Karpas-422 (cell line): ENCODE measurements at regions not wholly inside any gene's neighbourhood (a gene's known extent, or its start where the extent isn't known, plus 50 kb on each side); places are given as distances from the start of the nearest gene placed in this dataset.

Experiments used
- DNase-seq: peaks from one replicate; pipeline ENCODE4 v3.0.0-alpha.2; 2015
- H2AFZ ChIP-seq: fragments of 200-600 bp; sonication (generic); 2 replicates; pipeline ENCODE4 v1.6.1; 2014; ENCODE audit warnings: antibody characterized with exemption, low read length, mixed read lengths
- H3K27ac ChIP-seq: fragments of 200-600 bp; sonication (generic); 2 replicates; pipeline ENCODE4 v1.5.1; 2014; ENCODE audit warnings: mild to moderate bottlenecking, low read length, moderate library complexity
- H3K27me3 ChIP-seq: fragments of 200-600 bp; sonication (generic); 2 replicates; pipeline ENCODE4 v1.6.1; 2014; ENCODE audit warnings: low read length, mixed read lengths
- H3K36me3 ChIP-seq: fragments of 200-600 bp; sonication (generic); 2 replicates; pipeline ENCODE4 v1.6.1; 2014; ENCODE audit warnings: low read length, mixed read lengths; ENCODE audit not compliant: insufficient read depth
- H3K4me1 ChIP-seq: fragments of 200-600 bp; sonication (generic); 2 replicates; pipeline ENCODE4 v1.6.1; 2014; ENCODE audit warnings: mild to moderate bottlenecking, low read length, mixed read lengths
- H3K4me2 ChIP-seq: fragments of 200-600 bp; sonication (generic); 2 replicates; pipeline ENCODE4 v1.6.1; 2014; ENCODE audit warnings: low read length, low read depth, mild to moderate bottlenecking; ENCODE audit not compliant: poor library complexity, severe bottlenecking
- H3K4me3 ChIP-seq: fragments of 200-600 bp; sonication (generic); 2 replicates; pipeline ENCODE4 v1.5.1; 2014; ENCODE audit warnings: mild to moderate bottlenecking, antibody characterized with exemption, low read length, mixed read lengths
- H3K79me2 ChIP-seq: fragments of 200-600 bp; sonication (generic); 2 replicates; pipeline ENCODE4 v1.6.1; 2014; ENCODE audit warnings: mild to moderate bottlenecking, low read length, mixed read lengths
- H3K9ac ChIP-seq: fragments of 200-600 bp; sonication (generic); 2 replicates; pipeline ENCODE4 v1.6.0; 2014; ENCODE audit warnings: low read length
- H3K9me2 ChIP-seq: fragments of 200-600 bp; sonication (generic), shearing (Covaris generic); replicated peaks from 2 replicates; pipeline ENCODE4 v1.6.0; 2014; ENCODE audit warnings: mild to moderate bottlenecking, low read length, moderate library complexity; ENCODE audit not compliant: insufficient read depth
- H3K9me3 ChIP-seq: fragments of 300-700, 200-600 bp; sonication (generic); 2 replicates; pipeline ENCODE4 v1.6.1; 2014; ENCODE audit warnings: low read length, mixed read lengths
- H4K20me1 ChIP-seq: fragments of 200-600 bp; sonication (generic); 2 replicates; pipeline ENCODE4 v1.6.1; 2014; ENCODE audit warnings: mild to moderate bottlenecking, antibody characterized with exemption, low read length, low read depth; ENCODE audit not compliant: insufficient read depth

GRCh38 chr15:98025237-98025636 lies 64.7 kb downstream of the ARRDC4 start:
- Histone ChIP-seq H3K4me3 (no peak overlapping the region), H3K9ac (no peak overlapping the region), H3K27me3 (no peaks in the 10 kb centered on the region), H3K9me3 (peaks cover 27% of the 10 kb centered on the region), H3K9me2 (no peaks in the 10 kb centered on the region), H4K20me1 (no peaks in the 10 kb centered on the region), H3K36me3 (no peaks in the 10 kb centered on the region), H3K4me1 (no peaks in the 10 kb centered on the region), H3K79me2 (no peaks in the 10 kb centered on the region), H3K27ac (no peak overlapping the region), H2AFZ (no peak overlapping the region), H3K4me2 (no peak overlapping the region)
- no peak for DNase-seq

GRCh38 chr15:98034731-98035130 lies 74.2 kb downstream of the ARRDC4 start:
- peaks cover 19% of the 10 kb centered on the region for H3K9me3 ChIP-seq
- no peak overlapping the region for H3K4me3 ChIP-seq
- H4K20me1 ChIP-seq = no peaks in the 10 kb centered on the region
- no peaks in the 10 kb centered on the region for H3K36me3 ChIP-seq
- no peaks in the 10 kb centered on the region for H3K79me2 ChIP-seq
- no peak overlapping the region for H3K27ac ChIP-seq
- no peak for DNase-seq
- H2AFZ ChIP-seq = no peak overlapping the region
- H3K9ac ChIP-seq = no peak overlapping the region
- H3K27me3 ChIP-seq = no peaks in the 10 kb centered on the region
- no peaks in the 10 kb centered on the region for H3K9me2 ChIP-seq
- H3K4me2 ChIP-seq = no peak overlapping the region
- H3K4me1 ChIP-seq = no peaks in the 10 kb centered on the region

GRCh38 chr15:98035134-98035533 lies 74.6 kb downstream of the ARRDC4 start:
- H3K4me1 ChIP-seq = no peaks in the 10 kb centered on the region
- no peak overlapping the region for H2AFZ ChIP-seq
- H3K9ac ChIP-seq = no peak overlapping the region
- no peaks in the 10 kb centered on the region for H3K36me3 ChIP-seq
- H3K4me3 ChIP-seq = no peak overlapping the region
- H3K79me2 ChIP-seq = no peaks in the 10 kb centered on the region
- H3K9me3 ChIP-seq = peaks cover 19% of the 10 kb centered on the region
- no peaks in the 10 kb centered on the region for H4K20me1 ChIP-seq
- no peaks in the 10 kb centered on the region for H3K9me2 ChIP-seq
- no peak overlapping the region for H3K4me2 ChIP-seq
- no peak for DNase-seq
- H3K27ac ChIP-seq = no peak overlapping the region
- no peaks in the 10 kb centered on the region for H3K27me3 ChIP-seq

- Histone ChIP-seq H3K4me1 (no peaks in the 10 kb centered on the region), H2AFZ (no peak overlapping the region), H3K9ac (no peak overlapping the region), H3K4me3 (no peak overlapping the region), H4K20me1 (no peaks in the 10 kb centered on the region), H3K36me3 (no peaks in the 10 kb centered on the region), H3K27me3 (no peaks in the 10 kb centered on the region), H3K4me2 (no peak overlapping the region), H3K9me2 (no peaks in the 10 kb centered on the region), H3K79me2 (no peaks in the 10 kb centered on the region), H3K27ac (no peak overlapping the region), H3K9me3 (peaks cover 19% of the 10 kb centered on the region)
- no peak for DNase-seq
Measured at GRCh38 chr15:98035577-98036010, 75.1 kb downstream of the ARRDC4 start.

GRCh38 chr15:98039596-98039995 lies 79.1 kb downstream of the ARRDC4 start:
- Histone ChIP-seq H3K36me3 (no peaks in the 10 kb centered on the region), H4K20me1 (no peaks in the 10 kb centered on the region), H3K79me2 (no peaks in the 10 kb centered on the region), H3K9me2 (no peaks in the 10 kb centered on the region), H3K4me3 (no peak overlapping the region), H3K4me1 (no peaks in the 10 kb centered on the region), H3K9me3 (peaks cover 15% of the 10 kb centered on the region), H3K4me2 (no peak overlapping the region), H2AFZ (no peak overlapping the region), H3K27me3 (no peaks in the 10 kb centered on the region), H3K9ac (no peak overlapping the region), H3K27ac (no peak overlapping the region)
- no peak for DNase-seq

- no peaks in the 10 kb centered on the region for H3K27me3 ChIP-seq
- no peaks in the 10 kb centered on the region for H3K4me1 ChIP-seq
- no peak overlapping the region for H3K4me2 ChIP-seq
- H3K36me3 ChIP-seq = no peaks in the 10 kb centered on the region
- H3K9ac ChIP-seq = no peak overlapping the region
- H4K20me1 ChIP-seq = no peaks in the 10 kb centered on the region
- DNase-seq = no peak
- no peaks in the 10 kb centered on the region for H3K9me2 ChIP-seq
- no peaks in the 10 kb centered on the region for H3K79me2 ChIP-seq
- H3K27ac ChIP-seq = no peak overlapping the region
- H2AFZ ChIP-seq = no peak overlapping the region
- H3K9me3 ChIP-seq = peaks cover 17% of the 10 kb centered on the region
- H3K4me3 ChIP-seq = no peak overlapping the region
Measured at GRCh38 chr15:98040146-98040545, 79.6 kb downstream of the ARRDC4 start.

GRCh38 chr15:98043160-98044014 lies 82.9 kb downstream of the ARRDC4 start:
- Histone ChIP-seq H3K4me3 (no peak overlapping the region), H3K9me2 (no peaks in the 10 kb centered on the region), H3K9ac (no peak overlapping the region), H3K4me1 (no peaks in the 10 kb centered on the region), H3K79me2 (no peaks in the 10 kb centered on the region), H3K27me3 (no peaks in the 10 kb centered on the region), H2AFZ (no peak overlapping the region), H3K4me2 (no peak overlapping the region), H3K36me3 (no peaks in the 10 kb centered on the region), H4K20me1 (no peaks in the 10 kb centered on the region), H3K9me3 (peaks cover 27% of the 10 kb centered on the region), H3K27ac (no peak overlapping the region)
- no peak for DNase-seq

GRCh38 chr15:98051734-98052133 lies 91.2 kb downstream of the ARRDC4 start:
- Histone ChIP-seq H3K9me3 (peaks cover 23% of the 10 kb centered on the region), H3K9ac (no peak overlapping the region), H3K4me1 (no peaks in the 10 kb centered on the region), H4K20me1 (no peaks in the 10 kb centered on the region), H3K79me2 (no peaks in the 10 kb centered on the region), H3K4me3 (no peak overlapping the region), H3K4me2 (no peak overlapping the region), H3K9me2 (no peaks in the 10 kb centered on the region), H3K36me3 (no peaks in the 10 kb centered on the region), H2AFZ (no peak overlapping the region), H3K27ac (no peak overlapping the region), H3K27me3 (no peaks in the 10 kb centered on the region)
- DNase-seq = no peak
